ENCODE measurements at regions not wholly inside any gene's neighbourhood (a gene's known extent, or its start where the extent isn't known, plus 50 kb on each side); places are given as distances from the start of the nearest gene placed in this dataset.

DNA sequence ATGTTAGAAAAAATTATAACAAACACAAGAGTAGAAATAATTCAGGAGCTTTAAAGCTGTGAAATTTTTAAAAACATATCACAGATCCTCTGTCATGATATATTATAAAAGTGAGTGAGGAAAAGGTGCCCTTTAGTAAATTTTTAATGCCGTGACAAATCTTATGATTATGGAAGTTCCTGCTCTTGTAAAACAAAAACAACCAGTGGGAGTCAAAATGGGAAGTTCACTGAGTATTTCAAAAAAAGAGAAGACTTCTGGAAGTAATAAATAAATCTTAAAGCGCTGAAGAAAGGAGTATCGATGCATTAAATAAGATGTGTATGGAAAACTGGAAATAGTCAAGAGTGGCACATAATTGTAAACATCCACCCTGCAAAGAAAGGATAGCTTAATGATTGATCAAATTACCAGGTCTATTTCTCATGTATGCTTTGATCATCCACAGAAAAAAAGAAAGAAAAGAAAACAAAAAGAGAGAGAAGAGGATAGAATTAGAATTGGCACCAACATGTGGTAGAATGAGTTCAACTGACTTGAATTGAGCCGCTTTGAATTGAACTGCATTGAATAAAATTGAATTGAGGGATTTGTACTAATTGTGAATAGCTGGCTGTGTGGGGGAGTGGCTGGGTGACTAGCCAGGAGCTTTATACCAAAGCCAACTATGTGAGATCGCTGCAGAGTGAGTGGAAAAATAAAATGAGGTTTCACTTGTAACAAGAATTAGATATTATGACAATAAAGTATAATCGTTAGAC lies 647.6 kb upstream of the SPRY2 start:
- H3K4me3 ChIP-seq (ENCODE audit: insufficient read depth, low read depth, low read length), result no peak overlapping the region
- no peak for DNase-seq

GRCh38 chr13:80979035-80979641 lies 638.2 kb upstream of the SPRY2 start:
- DNase-seq, result peak; percentile 21
- Histone ChIP-seq H3K27me3 (ENCODE audit: control insufficient read depth, insufficient read depth, low read length) (no peaks in the 10 kb centered on the region), H3K4me3 (ENCODE audit: insufficient read depth, low read depth, low read length) (no peak overlapping the region), H3K36me3 (replicated peaks; ENCODE audit: control insufficient read depth, insufficient read depth, low read length) (no peaks in the 10 kb centered on the region)

More for the DNA sequence above, 647.6 kb upstream of the SPRY2 start:
- no peaks in the 10 kb centered on the region for H3K36me3 ChIP-seq (replicated peaks; ENCODE audit: control insufficient read depth, insufficient read depth, low read length)
- no peaks in the 10 kb centered on the region for H3K27me3 ChIP-seq (ENCODE audit: control insufficient read depth, insufficient read depth, low read length)

DNA sequence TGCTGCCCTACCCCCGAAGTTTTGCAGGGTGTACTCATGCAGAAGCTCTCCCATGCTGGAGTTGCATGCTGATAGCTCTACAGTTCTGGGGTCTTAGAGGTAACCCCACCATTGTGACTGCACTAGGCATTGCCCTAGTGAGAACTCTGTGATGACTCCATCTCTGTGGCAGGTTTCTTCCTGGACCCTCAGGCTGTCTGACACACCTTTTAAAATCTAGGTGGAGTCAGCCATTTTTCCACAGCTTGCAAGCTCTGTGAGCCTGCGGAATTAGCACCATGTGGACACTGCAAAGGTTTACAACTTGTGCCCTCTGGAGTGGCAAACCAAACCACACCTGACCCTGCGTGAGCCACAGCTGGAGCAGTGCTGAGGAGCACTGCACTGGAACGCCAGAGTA lies 636.2 kb upstream of the SPRY2 start:
- no peak for DNase-seq
- H3K4me3 ChIP-seq (ENCODE audit: insufficient read depth, low read depth, low read length), result no peak overlapping the region
- H3K36me3 ChIP-seq (replicated peaks; ENCODE audit: control insufficient read depth, insufficient read depth, low read length), result no peaks in the 10 kb centered on the region
- no peaks in the 10 kb centered on the region for H3K27me3 ChIP-seq (ENCODE audit: control insufficient read depth, insufficient read depth, low read length)

- H3K27me3 ChIP-seq (ENCODE audit: control insufficient read depth, insufficient read depth, low read length), result no peaks in the 10 kb centered on the region
- H3K36me3 ChIP-seq (replicated peaks; ENCODE audit: control insufficient read depth, insufficient read depth, low read length), result no peaks in the 10 kb centered on the region
- H3K4me3 ChIP-seq (ENCODE audit: insufficient read depth, low read depth, low read length), result no peak overlapping the region
- no peak for DNase-seq
These were observed 635.0 kb upstream of the SPRY2 start for GRCh38 chr13:80975903-80976302.

- DNase-seq, result no peak
- no peak overlapping the region for H3K4me3 ChIP-seq (ENCODE audit: insufficient read depth, low read depth, low read length)
- no peaks in the 10 kb centered on the region for H3K36me3 ChIP-seq (replicated peaks; ENCODE audit: control insufficient read depth, insufficient read depth, low read length)
- H3K27me3 ChIP-seq (ENCODE audit: control insufficient read depth, insufficient read depth, low read length), result no peaks in the 10 kb centered on the region
These were observed 632.8 kb upstream of the SPRY2 start for GRCh38 chr13:80973721-80974120.

DNA sequence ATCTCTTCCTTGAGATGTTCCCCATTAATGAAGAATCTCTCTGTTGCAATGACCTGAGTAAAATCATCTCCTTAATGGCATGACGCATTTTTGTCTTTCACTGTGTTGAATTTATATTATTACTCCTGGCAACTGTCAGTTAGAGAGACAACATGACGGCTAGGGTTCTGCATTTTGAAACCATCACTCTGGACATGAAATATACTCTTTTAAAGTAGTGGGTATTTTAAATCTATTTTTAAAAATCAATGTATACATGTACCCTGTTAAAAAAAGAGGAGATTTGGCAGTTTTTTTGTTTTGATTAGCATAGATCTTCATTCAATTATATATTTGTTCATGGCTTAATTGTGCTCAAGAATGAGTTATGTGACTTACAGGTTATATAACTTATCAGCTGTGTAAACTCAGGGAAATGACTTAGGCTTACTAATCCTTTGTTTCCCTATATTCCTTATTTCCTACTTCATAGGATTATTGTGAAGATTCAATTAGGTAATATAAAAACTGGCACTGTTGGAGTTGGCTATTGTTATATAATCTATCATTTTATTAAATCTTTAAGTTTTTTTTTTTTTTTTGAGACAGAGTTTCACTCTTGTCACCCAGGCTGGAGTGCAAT lies 632.0 kb upstream of the SPRY2 start:
- Histone ChIP-seq H3K36me3 (replicated peaks; ENCODE audit: control insufficient read depth, insufficient read depth, low read length) (no peaks in the 10 kb centered on the region), H3K4me3 (ENCODE audit: insufficient read depth, low read depth, low read length) (no peak overlapping the region), H3K27me3 (ENCODE audit: control insufficient read depth, insufficient read depth, low read length) (no peaks in the 10 kb centered on the region)
- no peak for DNase-seq

DNA sequence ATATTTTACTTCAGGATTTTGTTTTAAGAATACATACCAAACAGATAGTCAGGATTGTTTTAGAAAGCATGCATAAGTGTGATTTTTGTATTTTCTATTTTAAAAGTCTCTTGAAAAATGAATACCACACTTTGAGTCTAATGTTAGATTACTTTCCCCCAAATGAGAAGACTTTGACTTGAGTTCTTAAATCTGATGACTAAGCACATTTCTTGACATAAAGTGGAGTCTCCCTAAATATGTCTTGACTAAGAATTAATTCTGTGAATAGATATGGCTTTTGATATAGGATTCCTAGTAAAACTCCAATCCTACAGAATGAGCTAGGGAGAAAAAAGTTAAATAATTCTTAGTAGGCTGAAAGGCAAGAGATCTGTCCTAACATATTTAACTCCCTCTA lies 624.2 kb upstream of the SPRY2 start:
- DNase-seq, result no peak
- Histone ChIP-seq H3K27me3 (ENCODE audit: control insufficient read depth, insufficient read depth, low read length) (no peaks in the 10 kb centered on the region), H3K4me3 (ENCODE audit: insufficient read depth, low read depth, low read length) (no peak overlapping the region), H3K36me3 (replicated peaks; ENCODE audit: control insufficient read depth, insufficient read depth, low read length) (no peaks in the 10 kb centered on the region)

GRCh38 chr13:80962855-80963254 lies 621.9 kb upstream of the SPRY2 start:
- H3K4me3 ChIP-seq (ENCODE audit: insufficient read depth, low read depth, low read length), result no peak overlapping the region
- no peaks in the 10 kb centered on the region for H3K36me3 ChIP-seq (replicated peaks; ENCODE audit: control insufficient read depth, insufficient read depth, low read length)

DNA sequence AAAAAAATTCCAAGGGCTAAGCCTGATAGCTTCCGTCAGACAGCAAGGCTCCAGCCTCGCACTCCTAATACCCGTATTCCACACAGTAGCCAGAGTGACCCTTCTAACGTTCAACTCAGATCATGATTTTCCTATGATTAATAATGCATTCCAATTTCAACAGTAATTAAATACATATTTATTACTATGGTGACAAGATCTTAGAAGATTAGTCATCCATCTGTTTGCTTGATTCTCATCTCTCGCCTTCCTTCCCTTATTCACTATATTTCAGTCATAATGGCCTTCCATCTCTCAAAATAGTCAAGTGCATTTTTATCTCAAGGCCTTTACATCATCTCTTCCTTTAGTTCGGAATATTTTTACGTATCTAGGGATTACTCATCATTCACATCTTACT lies 621.2 kb upstream of the SPRY2 start:
- Histone ChIP-seq H3K27me3 (ENCODE audit: control insufficient read depth, insufficient read depth, low read length) (no peaks in the 10 kb centered on the region), H3K36me3 (replicated peaks; ENCODE audit: control insufficient read depth, insufficient read depth, low read length) (no peaks in the 10 kb centered on the region)
- DNase-seq, result no peak

More at GRCh38 chr13:80962855-80963254, 621.9 kb upstream of the SPRY2 start:
- DNase-seq, result no peak
- H3K27me3 ChIP-seq (ENCODE audit: control insufficient read depth, insufficient read depth, low read length), result no peaks in the 10 kb centered on the region

DNA sequence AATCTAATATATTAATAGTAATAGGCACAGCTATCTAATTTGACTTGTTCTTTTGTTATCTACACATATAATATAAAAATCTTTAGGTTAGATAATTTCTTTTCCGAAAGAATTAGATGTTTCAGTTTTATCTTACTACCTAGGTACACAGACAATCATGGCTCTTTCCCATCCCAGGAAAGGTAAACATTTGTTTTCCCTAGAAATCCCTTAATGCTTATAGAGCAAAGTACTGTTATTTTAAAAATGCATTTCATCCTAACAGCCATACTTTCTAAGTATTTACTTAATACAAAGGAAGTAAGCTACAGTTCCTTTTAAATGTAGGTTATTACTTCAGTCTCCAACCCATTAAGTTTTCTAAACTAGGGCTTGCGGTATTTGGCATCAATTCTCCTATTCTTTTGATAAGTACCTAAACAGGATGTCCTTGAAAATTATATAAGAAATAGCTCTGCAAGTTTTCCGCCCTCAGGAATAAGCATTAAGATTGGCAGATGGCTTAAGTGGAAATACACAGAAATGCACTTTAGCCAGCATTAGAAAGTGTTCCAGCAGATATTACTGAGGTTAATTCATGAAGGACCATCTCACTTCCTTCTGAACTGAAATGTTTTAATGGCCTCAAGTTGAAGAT lies 616.2 kb upstream of the SPRY2 start:
- no peaks in the 10 kb centered on the region for H3K27me3 ChIP-seq (ENCODE audit: control insufficient read depth, insufficient read depth, low read length)
- no peaks in the 10 kb centered on the region for H3K36me3 ChIP-seq (replicated peaks; ENCODE audit: control insufficient read depth, insufficient read depth, low read length)
- no peak for DNase-seq
- H3K4me3 ChIP-seq (ENCODE audit: insufficient read depth, low read depth, low read length), result no peak overlapping the region

More for the DNA sequence above, 621.2 kb upstream of the SPRY2 start:
- no peak overlapping the region for H3K4me3 ChIP-seq (ENCODE audit: insufficient read depth, low read depth, low read length)

DNA sequence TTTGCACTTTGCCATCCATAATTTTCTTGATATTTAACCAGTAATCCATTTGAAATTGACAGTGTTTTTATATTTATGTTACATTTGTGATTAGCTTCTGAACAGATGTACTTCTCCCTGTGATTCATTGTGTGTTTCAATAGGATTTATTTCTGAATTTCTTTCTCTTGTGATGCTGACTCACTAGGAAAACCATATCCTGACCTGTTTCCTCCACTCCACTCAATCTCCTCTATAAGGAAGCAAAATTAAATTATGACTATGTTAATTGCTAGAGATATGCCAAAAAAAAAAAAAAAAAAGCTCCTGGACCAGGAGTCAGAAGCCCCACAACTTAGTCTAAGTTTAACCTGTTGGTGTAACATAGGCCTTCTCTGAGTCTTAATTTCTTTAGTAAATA lies 614.6 kb upstream of the SPRY2 start:
- Histone ChIP-seq H3K27me3 (ENCODE audit: control insufficient read depth, insufficient read depth, low read length) (no peaks in the 10 kb centered on the region), H3K36me3 (replicated peaks; ENCODE audit: control insufficient read depth, insufficient read depth, low read length) (no peaks in the 10 kb centered on the region), H3K4me3 (ENCODE audit: insufficient read depth, low read depth, low read length) (no peak overlapping the region)
- no peak for DNase-seq

DNA sequence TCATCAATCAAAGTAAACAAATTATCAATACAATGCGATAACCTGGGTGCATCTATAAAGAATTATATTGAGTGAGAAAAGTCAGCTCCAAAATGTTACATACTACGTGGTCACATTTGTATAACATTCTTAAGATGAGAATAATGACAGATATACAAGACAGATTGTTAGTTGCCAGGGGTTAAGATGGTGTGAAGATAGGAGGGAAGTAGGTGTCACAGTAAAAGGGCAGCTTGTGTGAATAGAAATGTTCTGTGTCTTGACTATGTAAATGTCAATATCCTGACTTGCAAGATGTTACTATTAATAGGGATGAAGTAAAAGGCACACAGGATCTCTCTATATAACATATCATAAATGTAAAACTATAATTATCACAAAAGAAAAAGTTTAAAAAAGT lies 611.2 kb upstream of the SPRY2 start:
- Histone ChIP-seq H3K27me3 (ENCODE audit: control insufficient read depth, insufficient read depth, low read length) (no peaks in the 10 kb centered on the region), H3K4me3 (ENCODE audit: insufficient read depth, low read depth, low read length) (no peak overlapping the region), H3K36me3 (replicated peaks; ENCODE audit: control insufficient read depth, insufficient read depth, low read length) (no peaks in the 10 kb centered on the region)
- no peak for DNase-seq

DNA sequence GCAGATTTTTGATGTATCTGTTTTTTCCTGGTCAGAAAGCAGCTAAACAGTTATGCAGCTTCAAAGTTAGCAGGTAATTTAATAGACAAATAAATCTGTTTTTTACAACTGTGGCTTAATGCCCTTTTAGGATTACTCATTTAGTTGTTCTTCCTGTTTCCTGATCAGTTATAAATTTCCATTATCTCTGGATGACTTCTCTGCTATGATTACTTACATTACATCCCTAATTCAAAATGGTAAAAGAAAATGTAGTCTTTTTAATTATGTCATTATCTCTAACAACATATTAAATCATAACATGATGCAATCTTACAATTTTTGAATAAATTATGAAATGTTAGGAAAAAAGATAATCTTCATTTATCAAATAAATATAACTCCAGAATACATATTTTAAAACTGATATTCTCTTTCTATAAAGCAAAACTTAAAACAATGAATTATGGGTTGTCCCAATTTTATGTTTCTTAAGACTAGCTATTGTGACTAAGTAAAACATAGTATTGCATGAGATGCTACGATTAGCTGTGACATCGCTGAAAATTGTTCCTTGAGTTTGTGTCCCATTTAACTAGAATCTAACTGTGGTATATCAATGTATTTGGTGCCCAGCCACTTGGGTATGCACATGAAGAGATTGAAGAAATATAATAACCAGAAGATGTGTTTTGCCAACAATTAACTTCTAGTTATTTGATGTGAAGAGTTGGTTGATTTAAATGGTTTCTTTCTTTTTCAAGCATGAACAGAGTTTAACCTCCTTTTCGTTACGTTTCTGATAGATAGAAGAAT lies 605.3 kb upstream of the SPRY2 start:
- Histone ChIP-seq H3K27me3 (ENCODE audit: control insufficient read depth, insufficient read depth, low read length) (no peaks in the 10 kb centered on the region), H3K36me3 (replicated peaks; ENCODE audit: control insufficient read depth, insufficient read depth, low read length) (no peaks in the 10 kb centered on the region), H3K4me3 (ENCODE audit: insufficient read depth, low read depth, low read length) (no peak overlapping the region)
- no peak for DNase-seq

DNA sequence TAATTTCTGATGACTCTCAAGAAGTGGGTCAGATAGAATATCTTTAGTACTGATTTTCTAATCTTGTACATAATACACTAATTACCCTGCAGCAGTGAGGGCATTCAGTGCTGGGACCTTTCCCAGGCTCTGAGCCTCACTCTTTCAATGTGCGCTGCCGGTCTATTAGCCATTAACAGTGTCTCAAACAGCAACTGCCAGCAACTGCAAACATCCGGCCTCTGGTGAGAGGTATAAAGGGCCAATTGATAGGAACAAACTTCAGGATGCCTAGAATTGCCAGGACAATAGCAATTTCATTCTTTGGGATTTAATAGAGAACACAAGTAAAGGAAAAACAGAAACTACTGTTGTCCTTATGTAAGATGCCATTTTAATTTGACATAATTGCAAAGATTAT lies 604.4 kb upstream of the SPRY2 start:
- DNase-seq, result peak; percentile 14
- H3K27me3 ChIP-seq (ENCODE audit: control insufficient read depth, insufficient read depth, low read length), result no peaks in the 10 kb centered on the region
- no peak overlapping the region for H3K4me3 ChIP-seq (ENCODE audit: insufficient read depth, low read depth, low read length)
- H3K36me3 ChIP-seq (replicated peaks; ENCODE audit: control insufficient read depth, insufficient read depth, low read length), result no peaks in the 10 kb centered on the region

Measured in H7 (cell line).